Activated naive CD8-positive, alpha-beta T cell treated with anti-CD3 and anti-CD28 coated beads for 36 hours (primary cell): ENCODE measurements at regions not wholly inside any gene's neighbourhood (a gene's known extent, or its start where the extent isn't known, plus 50 kb on each side); places are given as distances from the start of the nearest gene placed in this dataset.
"Not testable (repeated sequence)": the region's sequence is repeated elsewhere in the genome, so short reads cannot be mapped to it uniquely, and the experiment has no call there.

Experiments used
- DNase-seq: peaks from one replicate; pipeline ENCODE4 v3.0.0; 2021
- H3K27ac Mint-ChIP-seq: one replicate; pipeline ENCODE4 v1.8.0; 2022; ENCODE audit warnings: mild to moderate bottlenecking, moderate library complexity, mixed read lengths
- H3K27me3 Mint-ChIP-seq: one replicate; pipeline ENCODE4 v1.8.0; 2022; ENCODE audit warnings: mild to moderate bottlenecking, mixed read lengths
- H3K36me3 Mint-ChIP-seq: one replicate; pipeline ENCODE4 v1.8.0; 2021; ENCODE audit warnings: mild to moderate bottlenecking, mixed read lengths
- H3K4me1 Mint-ChIP-seq: one replicate; pipeline ENCODE4 v1.8.0; 2021; ENCODE audit warnings: mixed read lengths
- H3K4me3 Mint-ChIP-seq: one replicate; pipeline ENCODE4 v1.8.0; 2022; ENCODE audit warnings: mild to moderate bottlenecking, moderate library complexity, mixed read lengths
- H3K9me3 Mint-ChIP-seq: one replicate; pipeline ENCODE4 v1.8.0; 2022; ENCODE audit warnings: mixed read lengths

DNA sequence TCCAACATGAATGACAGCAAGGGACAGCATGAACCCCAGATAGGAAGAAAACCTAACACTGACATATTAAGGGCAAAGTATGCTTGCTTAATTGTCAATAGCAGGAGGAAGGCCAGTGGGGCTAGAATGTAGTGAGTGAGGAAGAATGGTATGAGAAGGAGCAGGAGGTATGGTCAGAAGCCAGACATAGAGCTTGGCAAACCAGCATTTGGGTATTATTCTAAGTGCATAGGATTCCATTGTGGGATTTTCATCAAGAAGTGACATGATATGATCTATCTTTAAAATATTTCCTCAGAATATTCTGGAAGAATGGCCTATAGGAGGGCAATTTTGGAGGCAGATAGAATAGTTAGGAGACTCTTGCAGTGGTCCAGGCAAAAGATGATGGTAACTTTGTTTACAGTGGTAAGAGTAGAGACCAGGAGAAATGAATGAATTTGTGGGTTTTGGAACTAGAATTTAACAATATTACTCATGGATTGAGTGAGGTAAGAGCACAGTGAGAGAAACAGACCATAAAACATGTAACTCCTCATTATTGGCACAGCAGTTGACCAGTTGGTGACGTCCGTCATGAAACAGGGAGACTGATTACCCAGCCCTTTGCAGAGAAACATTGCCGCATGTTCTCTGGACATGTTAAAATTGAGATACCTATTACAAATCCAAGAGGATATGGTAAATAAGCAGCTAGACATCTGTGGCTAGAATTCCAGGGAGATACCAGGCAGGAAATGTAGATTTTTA is 246.5 kb upstream of the HS3ST1 start:
- no peak overlapping the region for H3K27ac Mint-ChIP-seq
- peaks cover 8% of the 10 kb centered on the region for H3K27me3 Mint-ChIP-seq
- no peaks in the 10 kb centered on the region for H3K9me3 Mint-ChIP-seq
- no peak for DNase-seq
- no peaks in the 10 kb centered on the region for H3K4me1 Mint-ChIP-seq
- no peaks in the 10 kb centered on the region for H3K36me3 Mint-ChIP-seq
- no peak overlapping the region for H3K4me3 Mint-ChIP-seq

DNA sequence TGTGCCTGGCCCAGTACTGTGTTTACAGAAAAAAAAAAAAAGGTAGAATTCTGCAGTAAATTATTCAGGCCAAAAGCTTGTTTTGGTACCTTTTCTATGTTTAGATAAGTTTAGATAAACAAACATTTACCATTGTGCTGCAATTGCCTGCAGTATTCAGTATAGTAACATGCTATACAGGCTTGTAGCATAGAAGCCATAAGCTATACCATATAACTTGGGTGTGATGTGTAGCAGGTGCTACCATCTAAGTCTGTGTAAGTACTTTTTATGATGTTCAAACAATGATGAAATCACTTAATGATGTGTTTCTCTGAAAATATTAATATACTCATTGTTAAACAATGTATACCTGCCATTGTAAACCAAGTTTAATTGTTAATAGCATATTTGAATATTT is 241.6 kb upstream of the HS3ST1 start:
- DNase-seq, result no peak
- no peaks in the 10 kb centered on the region for H3K9me3 Mint-ChIP-seq
- no peak overlapping the region for H3K4me3 Mint-ChIP-seq
- H3K36me3 Mint-ChIP-seq, result no peaks in the 10 kb centered on the region
- H3K27ac Mint-ChIP-seq, result no peak overlapping the region
- no peaks in the 10 kb centered on the region for H3K4me1 Mint-ChIP-seq
- H3K27me3 Mint-ChIP-seq, result peaks cover 5% of the 10 kb centered on the region

DNA sequence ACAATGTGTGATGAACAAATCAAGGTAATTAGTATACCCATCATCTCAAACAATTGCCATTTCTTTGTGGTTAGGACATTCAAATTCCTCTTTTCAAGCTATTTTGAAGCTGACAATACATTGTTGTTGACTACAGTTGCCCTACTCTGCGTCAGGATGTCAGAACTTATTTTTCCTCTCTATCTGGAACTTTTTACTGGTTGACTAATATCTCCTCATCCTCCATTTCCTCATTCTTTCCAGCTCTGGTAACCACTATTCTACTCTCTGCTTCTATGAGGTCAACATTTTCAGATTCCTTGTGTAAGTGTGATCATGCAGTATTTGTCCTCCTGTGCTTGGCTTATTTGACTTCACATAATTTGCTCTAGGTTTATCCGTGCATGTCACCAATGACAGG is 240.5 kb upstream of the HS3ST1 start:
- no peaks in the 10 kb centered on the region for H3K9me3 Mint-ChIP-seq
- H3K4me1 Mint-ChIP-seq, result no peaks in the 10 kb centered on the region
- peaks cover 4% of the 10 kb centered on the region for H3K27me3 Mint-ChIP-seq
- no peak for DNase-seq
- no peaks in the 10 kb centered on the region for H3K36me3 Mint-ChIP-seq
- H3K4me3 Mint-ChIP-seq, result no peak overlapping the region
- H3K27ac Mint-ChIP-seq, result no peak overlapping the region

DNA sequence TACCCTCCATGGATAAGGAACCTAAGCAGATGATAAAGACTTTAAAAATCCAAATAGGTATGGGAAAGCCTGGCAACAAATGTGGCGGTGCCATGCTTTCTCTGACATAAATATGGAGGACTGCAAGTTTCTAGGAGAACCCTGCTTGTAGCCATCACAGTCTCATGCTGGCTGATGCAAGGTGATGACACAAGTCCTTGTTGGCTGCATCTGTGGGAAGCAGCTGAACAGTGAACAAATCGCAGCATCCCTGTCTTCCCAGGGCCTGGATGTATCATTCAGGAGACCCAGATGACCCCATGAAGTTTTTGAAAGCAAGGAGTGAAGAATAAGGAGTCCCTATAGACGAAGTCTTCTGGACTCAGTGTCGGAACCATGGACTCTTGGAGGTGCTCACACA is 234.4 kb upstream of the HS3ST1 start:
- Mint-ChIP-seq H3K27ac (no peak overlapping the region), H3K4me3 (no peak overlapping the region), H3K4me1 (no peaks in the 10 kb centered on the region), H3K9me3 (no peaks in the 10 kb centered on the region), H3K36me3 (no peaks in the 10 kb centered on the region), H3K27me3 (peaks cover 4% of the 10 kb centered on the region)
- DNase-seq, result no peak

DNA sequence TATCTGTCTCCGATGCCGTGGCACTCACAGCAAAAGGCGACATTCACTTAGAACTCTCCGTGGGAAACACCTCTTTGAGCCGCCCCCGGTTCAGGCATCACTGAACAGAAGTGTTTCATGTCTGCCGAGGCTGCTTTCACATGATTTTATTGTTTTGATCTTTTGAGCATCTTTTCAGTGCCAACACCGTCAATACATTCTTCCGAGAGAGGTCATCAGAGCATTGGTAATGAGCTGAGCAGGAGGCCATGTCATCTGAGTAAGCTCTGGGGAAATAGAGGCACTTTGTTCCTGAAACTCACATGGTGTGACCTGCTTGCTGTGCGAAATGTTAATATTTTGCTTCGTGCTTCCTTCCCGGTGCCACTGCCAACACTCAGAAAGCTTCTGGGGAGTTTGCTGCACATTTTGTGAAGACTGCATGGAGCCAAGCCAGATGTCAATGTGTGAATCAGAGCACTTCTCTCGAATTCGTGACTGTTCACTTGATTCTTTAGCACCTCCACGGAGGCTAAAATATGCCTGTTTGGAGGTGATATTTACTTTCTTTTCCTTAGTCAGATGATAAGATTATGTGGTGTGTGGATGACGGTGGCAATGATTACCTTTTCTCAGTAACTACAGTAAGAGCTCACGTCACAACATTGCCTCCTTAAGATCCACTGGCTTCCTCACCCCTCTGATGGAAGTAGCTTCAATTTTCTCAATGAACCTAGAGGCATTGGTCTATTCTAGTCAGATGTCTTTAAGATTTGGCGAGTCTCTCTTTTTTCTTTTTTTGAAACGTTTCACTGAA is 222.3 kb upstream of the HS3ST1 start:
- Mint-ChIP-seq H3K27ac (no peak overlapping the region), H3K36me3 (no peaks in the 10 kb centered on the region), H3K27me3 (peaks cover 12% of the 10 kb centered on the region), H3K9me3 (no peaks in the 10 kb centered on the region), H3K4me1 (no peaks in the 10 kb centered on the region), H3K4me3 (no peak overlapping the region)
- no peak for DNase-seq

DNA sequence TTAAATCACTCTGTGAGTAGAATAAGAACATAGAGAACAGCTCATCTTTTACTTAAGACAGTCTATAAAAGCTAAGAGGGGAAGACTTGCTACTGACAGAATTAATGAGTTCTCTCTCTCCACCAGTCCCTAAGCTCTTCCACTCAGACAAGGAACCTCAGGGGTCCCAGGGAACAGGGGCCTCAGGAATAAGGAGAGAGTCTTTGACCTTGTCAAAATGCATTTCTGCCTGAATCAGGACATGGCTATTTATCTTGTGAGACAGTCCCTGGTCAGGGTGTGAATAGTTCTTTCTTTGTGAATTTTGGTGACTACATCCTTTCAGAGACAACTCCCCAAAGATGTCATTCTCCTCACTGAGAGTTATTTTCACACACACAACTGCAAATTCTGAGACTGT is 218.7 kb upstream of the HS3ST1 start:
- Mint-ChIP-seq H3K27ac (no peak overlapping the region), H3K4me3 (no peak overlapping the region), H3K27me3 (peaks cover 30% of the 10 kb centered on the region), H3K36me3 (no peaks in the 10 kb centered on the region), H3K4me1 (no peaks in the 10 kb centered on the region), H3K9me3 (peaks cover 4% of the 10 kb centered on the region)
- no peak for DNase-seq

DNA sequence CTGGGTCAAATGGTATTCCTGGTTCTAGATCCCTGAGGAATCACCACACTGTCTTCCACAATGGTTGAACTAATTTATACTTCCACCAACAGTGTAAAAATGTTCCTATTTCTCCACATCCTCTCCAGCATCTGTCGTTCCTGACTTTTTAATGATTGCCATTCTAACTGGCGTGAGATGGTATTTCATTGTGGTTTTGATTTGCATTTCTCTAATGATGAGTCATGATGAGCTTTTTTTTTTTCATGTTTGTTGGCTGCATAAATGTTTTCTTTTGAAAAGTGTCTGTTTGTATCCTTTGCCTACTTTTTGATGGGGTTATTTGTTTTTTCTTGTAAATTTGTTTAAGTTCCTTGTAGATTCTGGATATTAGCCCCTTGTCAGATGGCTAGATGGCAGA is 214.4 kb upstream of the HS3ST1 start:
- not testable (repeated sequence) for H3K27ac Mint-ChIP-seq, H3K36me3 Mint-ChIP-seq, H3K9me3 Mint-ChIP-seq, DNase-seq, H3K4me1 Mint-ChIP-seq, H3K4me3 Mint-ChIP-seq
- peaks cover 27% of the 10 kb centered on the region for H3K27me3 Mint-ChIP-seq

DNA sequence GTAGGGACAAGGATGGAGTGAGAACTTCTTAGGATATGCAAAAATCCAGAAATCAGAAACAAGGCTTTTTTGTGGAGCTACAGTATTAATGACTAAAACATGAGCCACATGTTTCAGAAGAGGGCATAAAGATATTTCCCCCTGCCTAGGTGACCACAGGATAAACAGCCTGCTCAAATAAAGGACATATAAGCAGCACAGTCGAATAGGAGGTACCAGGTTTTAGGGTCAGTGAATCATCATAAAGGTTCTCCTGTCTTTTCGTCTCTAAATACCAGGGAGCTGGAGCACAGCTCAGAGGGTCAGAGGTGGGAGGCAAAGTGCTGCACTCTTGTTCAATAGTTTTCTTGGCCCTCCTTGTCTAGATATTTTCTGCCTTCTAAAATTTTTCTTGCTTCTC is 211.9 kb upstream of the HS3ST1 start:
- Mint-ChIP-seq H3K4me1 (no peaks in the 10 kb centered on the region), H3K36me3 (no peaks in the 10 kb centered on the region), H3K9me3 (peaks cover 6% of the 10 kb centered on the region), H3K27me3 (peaks cover 18% of the 10 kb centered on the region), H3K27ac (no peak overlapping the region), H3K4me3 (no peak overlapping the region)
- DNase-seq, result no peak

DNA sequence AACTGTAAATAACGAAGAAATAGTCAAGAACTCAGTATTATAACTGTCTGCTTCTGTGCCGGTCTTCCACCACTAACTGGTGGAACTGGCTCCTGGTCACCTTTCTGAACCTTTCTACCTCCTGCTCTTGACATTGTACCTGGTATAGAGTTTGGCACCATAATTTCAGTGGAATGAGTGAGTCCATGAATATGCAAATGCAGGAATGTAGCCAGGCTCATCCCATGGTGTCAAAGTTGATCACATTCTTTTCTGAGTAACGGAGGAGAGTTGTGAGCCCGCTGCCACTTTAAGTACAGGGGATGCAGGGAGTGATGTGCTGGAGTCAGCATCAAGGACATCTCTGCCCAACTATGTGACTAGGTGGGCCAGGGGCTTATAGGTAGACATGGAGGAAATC is 207.9 kb upstream of the HS3ST1 start:
- no peaks in the 10 kb centered on the region for H3K4me1 Mint-ChIP-seq
- H3K36me3 Mint-ChIP-seq, result no peaks in the 10 kb centered on the region
- DNase-seq, result no peak
- no peak overlapping the region for H3K27ac Mint-ChIP-seq
- H3K9me3 Mint-ChIP-seq, result peaks cover 2% of the 10 kb centered on the region
- H3K27me3 Mint-ChIP-seq, result no peaks in the 10 kb centered on the region
- H3K4me3 Mint-ChIP-seq, result no peak overlapping the region

DNA sequence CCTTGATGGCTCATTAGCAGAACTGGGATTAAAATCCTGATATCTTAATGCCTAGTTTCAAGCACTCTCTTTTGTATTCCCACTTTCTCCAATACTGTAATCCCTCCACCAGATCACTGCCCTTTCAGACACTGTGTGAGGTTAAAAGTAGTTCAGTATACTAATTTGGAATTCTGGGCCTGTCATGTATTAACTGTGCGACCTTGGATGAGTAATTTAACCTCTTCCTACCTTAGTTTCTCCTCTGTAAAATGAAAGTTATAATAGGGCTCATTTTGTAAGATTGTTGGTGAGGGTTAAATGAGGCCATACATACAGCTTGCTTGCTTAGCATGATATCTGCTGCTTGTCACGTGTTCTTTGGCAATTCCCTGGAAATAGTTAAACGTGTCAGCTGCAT is 207.3 kb upstream of the HS3ST1 start:
- Mint-ChIP-seq H3K4me3 (no peak overlapping the region), H3K36me3 (no peaks in the 10 kb centered on the region), H3K9me3 (peaks cover 2% of the 10 kb centered on the region), H3K4me1 (no peaks in the 10 kb centered on the region), H3K27ac (no peak overlapping the region), H3K27me3 (no peaks in the 10 kb centered on the region)
- DNase-seq, result no peak

DNA sequence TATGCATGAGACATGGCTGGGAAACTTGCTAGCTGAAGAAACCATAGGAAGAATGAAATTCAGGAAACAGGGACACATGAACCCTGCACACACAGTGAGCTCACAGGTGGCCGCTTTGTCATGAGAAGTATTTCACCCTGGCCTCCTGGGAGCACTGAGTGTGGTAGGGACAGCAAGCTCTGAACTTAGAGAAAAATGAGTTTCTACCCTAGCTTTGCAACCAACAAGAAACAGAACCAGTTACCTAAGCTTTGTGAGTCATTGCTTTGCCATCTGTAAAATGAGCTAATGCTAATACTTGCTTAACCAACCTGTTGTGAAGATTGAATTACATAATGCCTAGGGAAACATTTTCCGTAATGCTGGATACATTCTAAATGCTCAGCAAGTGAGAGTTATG is 206.6 kb upstream of the HS3ST1 start:
- Mint-ChIP-seq H3K4me1 (no peaks in the 10 kb centered on the region), H3K9me3 (peaks cover 2% of the 10 kb centered on the region), H3K4me3 (no peak overlapping the region), H3K36me3 (no peaks in the 10 kb centered on the region), H3K27me3 (no peaks in the 10 kb centered on the region), H3K27ac (no peak overlapping the region)
- DNase-seq, result no peak

DNA sequence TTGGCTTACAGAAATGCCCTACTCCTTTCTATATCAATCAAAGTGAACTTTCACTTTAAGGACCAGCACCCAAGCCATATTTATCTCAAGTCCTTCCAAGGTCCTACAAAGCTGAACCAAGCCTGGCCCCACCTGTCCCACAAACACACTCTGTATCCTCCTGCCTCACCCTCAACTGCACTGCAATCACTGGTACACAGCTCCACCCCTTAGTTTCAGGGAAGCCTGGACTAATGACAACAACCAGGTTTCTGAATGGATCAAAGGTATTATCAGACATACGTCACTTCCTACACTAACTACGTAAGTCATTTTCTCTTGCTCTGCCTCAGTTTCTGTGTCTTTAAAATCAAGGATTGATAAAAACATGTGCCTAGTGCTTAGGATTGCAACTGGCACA is 205.6 kb upstream of the HS3ST1 start:
- no peaks in the 10 kb centered on the region for H3K4me1 Mint-ChIP-seq
- no peak for DNase-seq
- no peaks in the 10 kb centered on the region for H3K27me3 Mint-ChIP-seq
- H3K27ac Mint-ChIP-seq, result no peak overlapping the region
- H3K9me3 Mint-ChIP-seq, result peaks cover 2% of the 10 kb centered on the region
- no peaks in the 10 kb centered on the region for H3K36me3 Mint-ChIP-seq
- H3K4me3 Mint-ChIP-seq, result no peak overlapping the region

DNA sequence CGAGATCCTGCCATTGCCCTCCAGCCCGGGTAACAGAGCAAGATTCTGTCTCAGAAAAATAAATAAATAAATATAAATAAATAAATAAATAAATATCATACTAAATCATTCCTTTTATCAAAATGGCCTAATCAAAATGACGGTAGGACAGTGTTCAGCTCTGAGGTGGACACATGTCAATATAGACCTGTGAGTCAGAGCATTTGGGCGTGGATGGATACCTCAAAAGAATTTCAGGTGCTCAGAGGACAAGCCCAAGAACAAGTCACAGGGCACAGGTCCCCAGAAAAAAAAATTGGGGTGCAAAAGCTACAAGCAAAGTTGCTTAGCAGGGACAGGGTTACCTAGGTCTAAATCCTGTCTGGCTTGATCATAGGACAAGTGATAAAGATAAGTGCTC is 204.7 kb upstream of the HS3ST1 start:
- H3K27me3 Mint-ChIP-seq, result no peaks in the 10 kb centered on the region
- H3K36me3 Mint-ChIP-seq, result no peaks in the 10 kb centered on the region
- DNase-seq, result no peak
- no peaks in the 10 kb centered on the region for H3K4me1 Mint-ChIP-seq
- no peaks in the 10 kb centered on the region for H3K9me3 Mint-ChIP-seq
- no peak overlapping the region for H3K4me3 Mint-ChIP-seq
- H3K27ac Mint-ChIP-seq, result no peak overlapping the region

DNA sequence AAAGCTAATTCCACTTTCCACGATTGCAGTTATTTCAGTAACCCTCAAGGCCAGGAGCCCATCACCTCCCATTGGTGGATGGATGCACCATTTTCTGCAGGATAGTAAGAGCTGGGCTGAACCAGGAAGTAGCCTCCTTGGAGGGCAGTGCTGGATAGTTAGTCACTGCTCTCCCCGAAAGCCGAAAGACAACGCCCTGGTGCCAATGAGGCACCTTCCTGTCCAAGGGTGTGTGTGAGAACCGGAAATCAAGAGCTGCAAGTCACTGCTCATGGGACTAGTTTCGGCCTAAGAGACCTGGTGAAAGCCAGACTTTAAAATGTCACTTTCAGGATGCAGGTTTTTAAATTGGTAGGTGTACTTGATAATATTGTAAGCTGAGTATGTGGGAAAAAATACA is 203.8 kb upstream of the HS3ST1 start:
- Mint-ChIP-seq H3K9me3 (no peaks in the 10 kb centered on the region), H3K36me3 (no peaks in the 10 kb centered on the region), H3K27me3 (no peaks in the 10 kb centered on the region), H3K4me3 (no peak overlapping the region), H3K4me1 (no peaks in the 10 kb centered on the region), H3K27ac (no peak overlapping the region)
- no peak for DNase-seq

DNA sequence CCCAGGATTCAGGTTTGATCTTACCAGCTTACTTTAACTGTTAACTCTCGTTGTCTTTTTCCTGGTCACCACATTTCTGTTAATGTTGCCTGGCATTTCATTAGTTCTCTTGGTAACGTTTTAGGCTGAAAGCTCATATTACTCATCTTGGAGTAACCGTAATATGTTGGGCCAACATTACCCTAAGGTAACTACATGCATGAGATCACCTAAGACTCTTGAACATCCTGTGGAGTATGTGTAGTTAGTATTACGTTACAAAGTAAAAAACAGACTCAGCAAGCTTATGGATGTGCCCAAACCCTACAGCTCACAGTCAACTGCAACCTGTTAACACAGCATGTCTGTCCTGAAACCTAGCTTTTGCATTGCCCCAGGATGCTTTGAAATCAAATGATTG is 203.3 kb upstream of the HS3ST1 start:
- H3K4me3 Mint-ChIP-seq, result no peak overlapping the region
- H3K9me3 Mint-ChIP-seq, result no peaks in the 10 kb centered on the region
- no peak overlapping the region for H3K27ac Mint-ChIP-seq
- no peaks in the 10 kb centered on the region for H3K4me1 Mint-ChIP-seq
- H3K36me3 Mint-ChIP-seq, result no peaks in the 10 kb centered on the region
- no peaks in the 10 kb centered on the region for H3K27me3 Mint-ChIP-seq
- no peak for DNase-seq

DNA sequence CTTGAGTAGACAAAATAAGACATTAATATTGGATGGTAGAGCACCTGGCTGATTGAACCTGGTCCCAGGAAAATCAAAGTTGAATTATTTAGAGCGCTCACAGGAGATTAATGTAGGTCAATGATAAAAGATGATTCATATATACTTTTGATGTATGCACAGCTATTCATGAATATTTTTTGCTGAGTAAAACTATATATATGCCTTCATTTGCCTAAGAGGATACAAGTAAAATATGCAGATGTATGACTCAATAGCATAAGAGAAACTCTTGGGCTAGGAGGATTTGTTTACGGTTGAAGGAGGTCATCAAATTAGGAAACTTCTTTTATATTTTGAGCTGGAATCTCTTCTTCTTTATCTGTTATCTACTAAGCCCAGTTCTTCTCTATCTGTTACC is 202.7 kb upstream of the HS3ST1 start:
- Mint-ChIP-seq H3K4me3 (no peak overlapping the region), H3K4me1 (no peaks in the 10 kb centered on the region), H3K27ac (no peak overlapping the region), H3K9me3 (no peaks in the 10 kb centered on the region), H3K36me3 (no peaks in the 10 kb centered on the region), H3K27me3 (no peaks in the 10 kb centered on the region)
- no peak for DNase-seq
